Suprapubic skin (tissue), 3 donors: ENCODE measurements at regions not wholly inside any gene's neighbourhood (a gene's known extent, or its start where the extent isn't known, plus 50 kb on each side); places are given as distances from the start of the nearest gene placed in this dataset.

Experiments
- POLR2A ChIP-seq, 2 donors: fragments of 450-650 bp; IDR thresholded peaks; one replicate each; pipeline ENCODE4 v1.6.1; 2017; ENCODE audit warnings: antibody characterized with exemption in 2 of 2, mild to moderate bottlenecking in 2 of 2, moderate library complexity in 2 of 2
- TF ChIP-seq, protein P1 (sequence below), 2 donors: fragments of 200-600 bp in 1 of 2; fragments of 450-650 bp in 1 of 2; sonication (generic) in 1 of 2; IDR thresholded peaks; one replicate each; pipeline ENCODE4 v1.5.1; 2016 to 2019; ENCODE audit warnings: antibody characterized with exemption in 2 of 2, mild to moderate bottlenecking in 1 of 2, moderate library complexity in 1 of 2

DNA sequence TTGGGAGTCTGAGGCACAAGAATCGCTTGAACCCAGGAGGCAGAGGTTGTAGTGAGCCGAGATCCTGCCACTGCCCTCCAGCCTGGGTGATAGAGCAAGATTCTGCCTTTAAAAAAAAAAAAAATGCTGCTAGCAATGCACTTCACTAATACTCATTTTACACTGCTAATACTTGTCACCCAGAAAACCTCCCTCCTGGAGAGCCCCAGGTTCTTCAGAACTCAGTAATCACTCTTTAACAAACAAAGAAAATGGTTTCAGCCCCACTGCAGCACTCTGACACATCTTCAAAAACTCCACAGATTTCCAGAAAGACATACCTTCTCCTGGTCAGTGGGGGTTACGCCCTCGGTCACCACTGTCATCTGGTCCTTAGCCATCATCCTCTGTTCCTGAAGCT, 366.7 kb downstream of the SHQ1 start:
- no peak for TF ChIP-seq POLR2A (IDR thresholded peaks at IDR 0.05)
- TF ChIP-seq, protein P1, sequence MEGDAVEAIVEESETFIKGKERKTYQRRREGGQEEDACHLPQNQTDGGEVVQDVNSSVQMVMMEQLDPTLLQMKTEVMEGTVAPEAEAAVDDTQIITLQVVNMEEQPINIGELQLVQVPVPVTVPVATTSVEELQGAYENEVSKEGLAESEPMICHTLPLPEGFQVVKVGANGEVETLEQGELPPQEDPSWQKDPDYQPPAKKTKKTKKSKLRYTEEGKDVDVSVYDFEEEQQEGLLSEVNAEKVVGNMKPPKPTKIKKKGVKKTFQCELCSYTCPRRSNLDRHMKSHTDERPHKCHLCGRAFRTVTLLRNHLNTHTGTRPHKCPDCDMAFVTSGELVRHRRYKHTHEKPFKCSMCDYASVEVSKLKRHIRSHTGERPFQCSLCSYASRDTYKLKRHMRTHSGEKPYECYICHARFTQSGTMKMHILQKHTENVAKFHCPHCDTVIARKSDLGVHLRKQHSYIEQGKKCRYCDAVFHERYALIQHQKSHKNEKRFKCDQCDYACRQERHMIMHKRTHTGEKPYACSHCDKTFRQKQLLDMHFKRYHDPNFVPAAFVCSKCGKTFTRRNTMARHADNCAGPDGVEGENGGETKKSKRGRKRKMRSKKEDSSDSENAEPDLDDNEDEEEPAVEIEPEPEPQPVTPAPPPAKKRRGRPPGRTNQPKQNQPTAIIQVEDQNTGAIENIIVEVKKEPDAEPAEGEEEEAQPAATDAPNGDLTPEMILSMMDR (IDR thresholded peaks at IDR 0.05) = no peak
